H9 (cell line): ENCODE measurements at regions not wholly inside any gene's neighbourhood (a gene's known extent, or its start where the extent isn't known, plus 50 kb on each side); places are given as distances from the start of the nearest gene placed in this dataset.

Experiments used
- DNase-seq: peaks from one replicate; pipeline ENCODE4 v3.0.0-alpha.2; 2017
- H2AFZ ChIP-seq: one replicate; pipeline ENCODE4 v1.6.1; 2013; ENCODE audit warnings: mild to moderate bottlenecking, low read length, control low read depth, moderate library complexity
- H2AK5ac ChIP-seq: 2 replicates; pipeline ENCODE4 v1.6.1; 2013; ENCODE audit warnings: low read length, control low read depth, mixed read lengths; ENCODE audit not compliant: insufficient read length
- H2BK120ac ChIP-seq: one replicate; pipeline ENCODE4 v1.6.1; 2013; ENCODE audit warnings: low read depth, mild to moderate bottlenecking, low read length, control low read depth, inconsistent platforms; ENCODE audit not compliant: poor library complexity, severe bottlenecking
- H2BK12ac ChIP-seq: 2 replicates; pipeline ENCODE4 v1.6.1; 2013; ENCODE audit warnings: low read length, control low read depth, mixed read lengths, low read depth; ENCODE audit not compliant: insufficient read length
- H2BK15ac ChIP-seq: 2 replicates; pipeline ENCODE4 v1.6.1; 2013; ENCODE audit warnings: low read depth, low read length, control low read depth
- H2BK20ac ChIP-seq: one replicate; pipeline ENCODE4 v1.6.1; 2013; ENCODE audit warnings: low read depth, mild to moderate bottlenecking, low read length, control low read depth, inconsistent platforms; ENCODE audit not compliant: poor library complexity, severe bottlenecking
- H2BK5ac ChIP-seq: 2 replicates; pipeline ENCODE4 v1.6.1; 2013; ENCODE audit warnings: low read length, control low read depth, mixed read lengths; ENCODE audit not compliant: insufficient read length
- H3K14ac ChIP-seq: 2 replicates; pipeline ENCODE4 v1.6.1; 2013; ENCODE audit warnings: low read length, control low read depth; ENCODE audit not compliant: insufficient read depth
- H3K18ac ChIP-seq: 2 replicates; pipeline ENCODE4 v1.6.1; 2013; ENCODE audit warnings: low read depth, mild to moderate bottlenecking, mixed read lengths, low read length, control low read depth; ENCODE audit not compliant: insufficient read length
- H3K23ac ChIP-seq: 2 replicates; pipeline ENCODE4 v1.6.1; 2013; ENCODE audit warnings: low read length, control low read depth, mixed read lengths, low read depth; ENCODE audit not compliant: insufficient read length
- H3K23me2 ChIP-seq: 2 replicates; pipeline ENCODE4 v1.6.1; 2013; ENCODE audit warnings: low read depth, mild to moderate bottlenecking, mixed read lengths, low read length, control low read depth; ENCODE audit not compliant: insufficient read length, poor library complexity, severe bottlenecking
- H3K27ac ChIP-seq: 2 replicates; pipeline ENCODE4 v1.5.1; 2013; ENCODE audit warnings: low read length, control low read depth, mixed read lengths, low read depth; ENCODE audit not compliant: insufficient read length
- H3K27me3 ChIP-seq: 2 replicates; pipeline ENCODE4 v1.6.1; 2013; ENCODE audit warnings: low read length, control low read depth, inconsistent platforms; ENCODE audit not compliant: insufficient read depth
- H3K4ac ChIP-seq: 2 replicates; pipeline ENCODE4 v1.6.1; 2013; ENCODE audit warnings: low read depth, mild to moderate bottlenecking, control low read depth, inconsistent platforms, low read length, moderate library complexity
- H3K4me1 ChIP-seq: 2 replicates; pipeline ENCODE4 v1.6.1; 2013; ENCODE audit warnings: low read length, control low read depth, inconsistent platforms; ENCODE audit not compliant: insufficient read depth
- H3K4me2 ChIP-seq: 2 replicates; pipeline ENCODE4 v1.6.1; 2013; ENCODE audit warnings: low read length, control low read depth, mixed read lengths; ENCODE audit not compliant: insufficient read length, insufficient read depth
- H3K56ac ChIP-seq: 2 replicates; pipeline ENCODE4 v1.6.1; 2013; ENCODE audit warnings: low read depth, mild to moderate bottlenecking, mixed read lengths, low read length, control low read depth; ENCODE audit not compliant: insufficient read length
- H3K79me1 ChIP-seq: 2 replicates; pipeline ENCODE4 v1.6.1; 2013; ENCODE audit warnings: low read depth, mild to moderate bottlenecking, moderate library complexity, low read length, control low read depth, inconsistent platforms; ENCODE audit not compliant: insufficient read depth, poor library complexity, severe bottlenecking
- H3K79me2 ChIP-seq: 2 replicates; pipeline ENCODE4 v1.6.1; 2013; ENCODE audit warnings: low read length, control low read depth, inconsistent platforms; ENCODE audit not compliant: insufficient read depth
- H3K9ac ChIP-seq: 2 replicates; pipeline ENCODE4 v1.6.1; 2013; ENCODE audit warnings: low read length, control low read depth, mixed read lengths; ENCODE audit not compliant: insufficient read length; ENCODE audit errors: extremely low read depth
- H3K9me3 ChIP-seq: one replicate; pipeline ENCODE4 v1.6.1; 2013; ENCODE audit warnings: low read depth, low read length, inconsistent platforms; ENCODE audit not compliant: control insufficient read depth
- H3T11ph ChIP-seq: one replicate; pipeline ENCODE4 v1.6.1; 2013; ENCODE audit warnings: mild to moderate bottlenecking, low read length, control low read depth, inconsistent platforms
- H4K20me1 ChIP-seq: one replicate; pipeline ENCODE4 v1.6.1; 2013; ENCODE audit not compliant: control insufficient read depth, insufficient read length, insufficient read depth
- H4K5ac ChIP-seq: 2 replicates; pipeline ENCODE4 v1.6.1; 2013; ENCODE audit warnings: low read depth, mild to moderate bottlenecking, mixed read lengths, low read length, control low read depth; ENCODE audit not compliant: insufficient read length
- H4K8ac ChIP-seq: replicated peaks from 2 replicates; pipeline ENCODE4 v1.6.1; 2013; ENCODE audit warnings: low read length, control low read depth, mixed read lengths, low read depth; ENCODE audit not compliant: insufficient read length
- H4K91ac ChIP-seq: 2 replicates; pipeline ENCODE4 v1.6.1; 2013; ENCODE audit warnings: low read depth, mild to moderate bottlenecking, moderate library complexity, mixed read lengths, low read length, control low read depth; ENCODE audit not compliant: insufficient read length
- H3K27ac Mint-ChIP-seq, 3 experiments: 2 replicates in 2 of 3; 3 replicates in 1 of 3; pipeline ENCODE4 v1.8.0; 2020 to 2021; ENCODE audit warnings: mixed read lengths in 3 of 3, mild to moderate bottlenecking in 1 of 3, moderate library complexity in 1 of 3
- H3K27me3 Mint-ChIP-seq: 2 replicates; pipeline ENCODE4 v1.8.0; 2021; ENCODE audit warnings: low read depth, mild to moderate bottlenecking, moderate library complexity, mixed read lengths
- H3K36me3 Mint-ChIP-seq, 3 experiments: 2 replicates in 2 of 3; 3 replicates in 1 of 3; pipeline ENCODE4 v1.8.0; 2020 to 2021; ENCODE audit warnings: low read depth in 3 of 3, mixed read lengths in 3 of 3; ENCODE audit not compliant: insufficient read depth in 1 of 3
- H3K4me1 Mint-ChIP-seq, 2 experiments: 2 replicates each; pipeline ENCODE4 v1.8.0; 2020; ENCODE audit warnings: mixed read lengths in 2 of 2
- H3K4me3 Mint-ChIP-seq, 2 experiments: 2 replicates in 1 of 2; 3 replicates in 1 of 2; pipeline ENCODE4 v1.8.0; 2020 to 2021; ENCODE audit warnings: mild to moderate bottlenecking in 2 of 2, mixed read lengths in 2 of 2, moderate library complexity in 1 of 2
- H3K9me3 Mint-ChIP-seq, 2 experiments: 2 replicates in 1 of 2; 3 replicates in 1 of 2; pipeline ENCODE4 v1.8.0; 2020; ENCODE audit warnings: mild to moderate bottlenecking in 2 of 2, mixed read lengths in 2 of 2, moderate library complexity in 1 of 2
- WGBS: extraction: QIAGEN DNeasy Blood & Tissue Kit; methylation state at CpG from one replicate; pipeline ENCODE4 v1.1.7; 2013; ENCODE audit warnings: missing lambda C conversion rate, low lambda C conversion rate, mixed read lengths; ENCODE audit not compliant: insufficient read length; ENCODE audit errors: extremely low coverage; 5-methylcytosine and 5-hydroxymethylcytosine counted together
- TF ChIP-seq, protein P1 (sequence below): fragments of 200-600 bp; sonication (generic); conservative IDR thresholded peaks from 3 replicates; pipeline ENCODE4 v1.8.0; 2021; ENCODE audit warnings: antibody characterized with exemption, mild to moderate bottlenecking

GRCh38 chr2:12502759-12503158 is 214.0 kb upstream of the TRIB2 start:
- H3T11ph ChIP-seq: no peak overlapping the region
- H4K91ac ChIP-seq: no peak overlapping the region
- no peak overlapping the region for H2AFZ ChIP-seq
- no peak overlapping the region for H2AK5ac ChIP-seq
- no peaks in the 10 kb centered on the region for H3K27me3 ChIP-seq
- no peak overlapping the region for H2BK12ac ChIP-seq
- H3K79me2 ChIP-seq: no peaks in the 10 kb centered on the region
- no peaks in the 10 kb centered on the region for H3K79me1 ChIP-seq
- H3K9me3 Mint-ChIP-seq: no peaks in the 10 kb centered on the region
- H2BK5ac ChIP-seq: no peak overlapping the region
- H2BK20ac ChIP-seq: no peak overlapping the region
- no peak overlapping the region for H3K18ac ChIP-seq
- no peak for DNase-seq
- H3K9me3 ChIP-seq: no peaks in the 10 kb centered on the region
- TF ChIP-seq, protein P1, sequence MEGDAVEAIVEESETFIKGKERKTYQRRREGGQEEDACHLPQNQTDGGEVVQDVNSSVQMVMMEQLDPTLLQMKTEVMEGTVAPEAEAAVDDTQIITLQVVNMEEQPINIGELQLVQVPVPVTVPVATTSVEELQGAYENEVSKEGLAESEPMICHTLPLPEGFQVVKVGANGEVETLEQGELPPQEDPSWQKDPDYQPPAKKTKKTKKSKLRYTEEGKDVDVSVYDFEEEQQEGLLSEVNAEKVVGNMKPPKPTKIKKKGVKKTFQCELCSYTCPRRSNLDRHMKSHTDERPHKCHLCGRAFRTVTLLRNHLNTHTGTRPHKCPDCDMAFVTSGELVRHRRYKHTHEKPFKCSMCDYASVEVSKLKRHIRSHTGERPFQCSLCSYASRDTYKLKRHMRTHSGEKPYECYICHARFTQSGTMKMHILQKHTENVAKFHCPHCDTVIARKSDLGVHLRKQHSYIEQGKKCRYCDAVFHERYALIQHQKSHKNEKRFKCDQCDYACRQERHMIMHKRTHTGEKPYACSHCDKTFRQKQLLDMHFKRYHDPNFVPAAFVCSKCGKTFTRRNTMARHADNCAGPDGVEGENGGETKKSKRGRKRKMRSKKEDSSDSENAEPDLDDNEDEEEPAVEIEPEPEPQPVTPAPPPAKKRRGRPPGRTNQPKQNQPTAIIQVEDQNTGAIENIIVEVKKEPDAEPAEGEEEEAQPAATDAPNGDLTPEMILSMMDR: no peak
- H3K27ac ChIP-seq: no peak overlapping the region
- no peaks in the 10 kb centered on the region for H3K23me2 ChIP-seq
- H3K27me3 Mint-ChIP-seq: no peaks in the 10 kb centered on the region
- H3K4me3 Mint-ChIP-seq: no peak overlapping the region
- no peak overlapping the region for H3K56ac ChIP-seq
- peaks cover 0 to 3% of the 10 kb centered on the region in 2 experiments; a peak in 2 of 4 replicates for H3K4me1 Mint-ChIP-seq
- no peak overlapping the region for H4K8ac ChIP-seq
- H3K27ac Mint-ChIP-seq: 0 out of 7 replicates have a peak overlapping the region, but pooled peaks of 1 of the 3 experiments have one; percentile 47
- H3K4ac ChIP-seq: no peak overlapping the region
- H2BK15ac ChIP-seq: no peak overlapping the region
- no peak overlapping the region for H3K23ac ChIP-seq
- no peak overlapping the region for H2BK120ac ChIP-seq
- H4K5ac ChIP-seq: no peak overlapping the region
- no peaks in the 10 kb centered on the region for H4K20me1 ChIP-seq
- no peak overlapping the region for H3K14ac ChIP-seq
- H3K36me3 Mint-ChIP-seq: no peaks in the 10 kb centered on the region
- WGBS: no CpG with 5 or more reads among the region's 6 CpGs
- H3K9ac ChIP-seq: no peak overlapping the region
- H3K4me2 ChIP-seq: no peak overlapping the region
- no peaks in the 10 kb centered on the region for H3K4me1 ChIP-seq
